NCI-H2029 (cell line): ENCODE measurements at regions not wholly inside any gene's neighbourhood (a gene's known extent, or its start where the extent isn't known, plus 50 kb on each side); places are given as distances from the start of the nearest gene placed in this dataset.
A peak's percentile ranks its signal among the peaks of the same experiment; 100 is the strongest.

Source experiments
- DNase-seq: peaks from one replicate; lab custom pipeline; 2025; lab: John Stamatoyannopoulos, UW

DNA sequence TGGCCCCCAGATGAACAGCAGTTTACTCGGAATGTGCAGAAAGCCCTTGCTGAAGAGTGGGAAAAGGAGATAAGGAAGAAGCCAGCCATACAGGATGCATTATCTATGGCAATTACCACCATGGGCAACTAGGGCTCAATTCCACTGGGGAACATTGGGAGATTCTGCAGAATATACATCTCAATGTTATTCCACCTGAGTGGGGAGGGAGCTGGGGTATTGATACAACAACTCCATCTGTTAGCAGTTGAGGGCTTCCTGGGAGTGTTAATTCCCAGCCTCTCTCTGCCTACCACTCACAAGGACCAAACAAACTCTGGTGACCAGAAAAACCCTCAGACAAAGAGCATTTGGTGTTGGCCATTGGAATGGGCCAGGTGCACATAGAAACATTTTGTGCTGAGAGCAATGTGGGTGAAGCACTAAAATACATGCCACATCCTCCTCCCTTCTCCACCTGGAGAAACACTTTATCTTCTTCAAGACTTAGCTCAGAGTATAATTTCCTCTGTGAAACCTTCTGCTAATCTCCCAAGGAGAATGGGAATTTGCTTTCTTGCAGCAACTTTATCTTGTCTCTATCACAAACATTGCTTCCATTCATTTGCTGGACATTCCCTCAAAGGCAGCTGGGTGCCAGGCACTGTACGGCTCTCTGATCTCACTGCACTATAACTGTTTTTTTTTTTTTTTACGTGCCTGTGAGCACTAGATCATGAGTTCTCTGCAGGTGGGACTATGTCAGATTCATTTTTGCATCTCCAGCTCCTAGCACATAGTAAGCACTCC is 292.2 kb downstream of the MN1 start:
- DNase-seq = no peak

- DNase-seq = no peak
Measured at GRCh38 chr22:27510024-27510423, 291.5 kb downstream of the MN1 start.

- DNase-seq = peak; percentile 31
Measured at GRCh38 chr22:27512283-27512761, 289.2 kb downstream of the MN1 start.

DNA sequence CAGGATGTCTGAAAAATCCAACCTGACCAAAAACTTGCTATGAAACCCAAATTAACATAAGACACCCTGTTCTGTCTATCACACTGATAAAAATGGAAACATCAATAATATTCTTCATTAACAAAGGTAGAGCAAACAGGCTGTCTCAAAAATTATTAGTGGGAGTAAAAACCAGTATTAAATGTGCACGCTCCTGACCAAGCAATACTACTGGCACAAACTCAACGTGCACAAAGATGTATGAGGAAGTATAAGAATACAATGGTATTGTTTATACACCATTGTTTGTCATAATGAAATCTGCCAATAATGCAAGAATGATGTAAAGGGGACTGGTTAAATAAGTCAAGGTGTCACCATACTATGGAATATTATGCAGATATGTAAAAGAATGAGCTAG is 288.5 kb downstream of the MN1 start:
- peak; percentile 20 for DNase-seq

- no peak for DNase-seq
Measured at GRCh38 chr22:27514601-27515523, 286.7 kb downstream of the MN1 start.

DNA sequence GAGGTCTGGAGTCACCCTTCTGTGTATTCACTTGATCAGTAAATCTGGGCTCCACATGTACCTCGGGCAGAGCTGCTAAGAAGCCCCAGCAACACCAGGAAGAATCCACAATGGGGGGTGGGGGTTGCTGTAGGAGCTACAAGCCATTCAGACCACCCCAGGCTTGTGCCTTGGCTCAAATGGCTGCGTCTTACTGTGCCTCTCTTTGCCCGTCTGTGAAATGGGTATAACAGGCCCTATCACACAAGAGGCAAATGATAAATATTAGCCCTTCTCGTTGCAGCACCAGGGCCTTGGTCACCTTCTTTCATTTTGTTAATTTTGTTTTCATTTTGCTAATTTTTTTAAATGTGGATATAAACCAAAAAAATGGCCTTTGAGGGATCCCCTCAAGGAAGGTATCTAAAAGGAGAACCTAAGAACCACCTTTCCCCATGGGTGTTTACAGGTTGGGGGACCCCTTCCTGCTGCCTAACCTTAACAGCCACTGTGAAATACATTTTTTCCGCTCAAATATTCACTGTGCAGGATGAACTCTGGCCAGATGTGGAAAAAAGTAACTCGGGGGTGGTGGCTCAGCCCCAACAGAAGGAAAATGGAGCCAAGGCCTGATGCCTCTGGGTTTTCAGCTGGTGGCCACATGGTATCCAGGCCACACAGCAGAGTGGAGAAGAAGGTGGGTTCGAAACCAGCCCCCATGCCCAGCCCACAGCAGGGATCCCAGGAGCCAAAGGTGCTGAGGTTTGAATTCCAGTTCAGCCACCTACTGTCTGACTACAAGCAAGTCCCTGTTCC is 284.0 kb downstream of the MN1 start:
- DNase-seq = no peak

DNA sequence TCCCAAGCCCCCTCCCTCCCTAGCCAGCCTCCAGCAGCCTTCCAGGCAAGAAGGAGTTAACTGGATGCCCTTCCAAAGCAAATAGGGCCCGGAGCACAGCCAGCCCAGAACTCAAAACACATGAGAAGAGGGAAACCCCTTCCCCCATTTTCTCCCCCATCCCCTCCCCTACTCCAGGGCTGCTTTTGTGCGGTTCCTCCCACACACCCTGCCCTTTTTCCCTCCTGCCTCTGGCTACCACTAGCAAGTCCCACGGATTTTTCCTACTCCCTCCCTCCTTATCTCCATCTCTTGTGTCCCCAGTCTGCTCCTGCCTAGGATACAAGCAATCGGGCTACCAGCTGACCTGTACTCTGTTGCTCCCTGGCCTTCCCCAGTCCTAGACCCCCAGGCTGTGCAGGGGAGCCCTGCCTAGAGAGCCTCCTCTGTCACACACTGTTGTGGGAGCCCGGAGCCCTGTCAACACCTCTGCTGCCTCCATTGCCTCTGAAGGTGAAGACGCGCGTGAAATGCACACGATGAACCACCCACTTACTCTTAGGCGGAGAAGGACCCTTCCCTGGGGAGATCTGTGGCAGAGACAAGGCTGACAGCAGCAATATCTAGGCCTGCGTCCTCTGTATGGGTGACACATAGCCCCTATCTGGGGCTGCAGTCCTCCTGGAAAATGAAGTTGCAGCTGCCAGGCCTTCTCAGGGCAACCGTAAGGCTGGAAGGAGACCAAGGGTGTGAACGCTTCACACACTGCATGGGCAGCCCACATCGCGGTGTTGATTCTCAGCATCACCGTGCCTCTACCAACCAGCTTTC is 282.8 kb downstream of the MN1 start:
- DNase-seq = no peak

DNA sequence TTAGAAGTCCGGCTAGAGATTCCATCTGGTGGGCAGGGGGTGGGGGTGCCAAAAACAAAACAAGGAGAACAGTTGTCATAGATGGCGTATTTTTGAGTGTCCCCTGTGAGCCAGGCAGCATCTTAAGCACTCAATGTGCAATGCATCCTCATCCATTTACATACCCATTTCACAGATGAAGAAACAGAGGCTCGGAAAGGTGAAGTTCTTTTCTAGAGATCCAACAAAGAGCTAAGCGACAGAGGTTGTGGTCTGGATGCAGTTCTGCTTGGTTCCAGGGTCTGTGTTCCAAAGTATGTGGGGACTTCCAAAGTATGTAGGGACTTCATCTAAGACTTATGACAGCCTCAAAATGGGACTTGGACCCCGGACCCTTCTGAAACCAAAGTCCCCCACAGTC is 277.8 kb downstream of the MN1 start:
- DNase-seq = no peak

GRCh38 chr22:27525711-27526110 is 275.8 kb downstream of the MN1 start:
- DNase-seq = no peak

DNA sequence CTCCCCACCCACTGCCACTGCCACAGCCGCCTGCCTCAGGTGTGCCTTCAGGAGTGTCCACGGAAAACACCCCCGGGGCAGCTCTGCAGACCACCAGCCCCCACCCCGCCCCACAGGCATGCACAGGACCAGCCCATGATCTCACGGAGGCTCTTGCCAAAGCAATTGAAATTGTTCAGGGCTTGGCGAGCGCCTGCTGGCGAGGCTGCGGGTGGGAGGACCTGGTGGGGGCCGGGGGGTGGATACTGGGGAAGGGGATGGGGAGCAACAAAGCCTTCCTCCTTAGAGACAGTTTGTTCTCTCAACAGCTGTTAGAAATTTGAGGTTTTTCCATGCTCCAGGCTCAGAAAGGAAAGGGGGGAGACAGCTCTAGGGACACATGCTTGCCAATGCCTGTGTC is 274.7 kb downstream of the MN1 start:
- DNase-seq = no peak

- DNase-seq = no peak
Measured at GRCh38 chr22:27531782-27532530, 269.6 kb downstream of the MN1 start.

GRCh38 chr22:27533105-27533745 is 268.3 kb downstream of the MN1 start:
- no peak for DNase-seq

- DNase-seq = no peak
Measured at GRCh38 chr22:27534720-27535125, 266.8 kb downstream of the MN1 start.

- no peak for DNase-seq
Measured at GRCh38 chr22:27535452-27535851, 266.1 kb downstream of the MN1 start.

DNA sequence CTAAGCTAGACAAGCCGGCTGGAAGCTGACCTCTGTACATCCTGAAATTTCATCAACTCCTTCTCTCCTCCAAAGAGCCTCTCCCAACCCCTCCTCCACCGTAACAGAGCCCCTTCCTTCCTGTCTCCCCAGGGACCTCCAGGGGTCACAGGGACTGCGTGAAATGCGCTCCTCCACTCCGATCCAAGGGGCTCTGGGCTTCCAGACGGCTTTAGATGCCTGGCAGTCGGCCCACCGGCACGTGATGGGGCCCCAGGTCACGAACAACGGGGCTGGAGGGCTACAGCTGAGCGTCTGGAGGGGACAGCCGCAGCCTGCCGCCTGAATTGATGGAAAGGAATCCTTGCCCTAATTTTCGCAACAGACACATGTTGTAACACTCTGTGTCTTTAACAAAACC is 264.1 kb downstream of the MN1 start:
- no peak for DNase-seq

DNA sequence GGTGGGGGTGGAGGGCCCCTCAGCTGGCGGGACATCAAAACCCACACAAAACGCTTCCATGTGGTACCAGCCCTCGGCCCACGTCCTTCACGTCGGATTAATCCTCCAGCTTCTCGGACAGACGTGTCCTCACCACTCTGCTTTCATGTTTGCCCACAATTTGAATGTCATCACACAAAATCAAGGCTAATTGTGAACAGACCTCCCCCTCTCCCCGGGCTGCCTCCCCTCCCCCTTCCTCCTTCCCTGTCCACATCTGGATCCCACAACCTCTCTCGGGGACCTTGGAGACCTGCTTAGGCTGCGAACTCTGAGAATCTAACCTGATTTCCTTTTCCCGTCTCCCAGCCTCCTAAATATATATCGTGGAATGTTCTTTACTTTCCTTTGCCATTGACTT is 262.9 kb downstream of the MN1 start:
- DNase-seq = no peak

- no peak for DNase-seq
Measured at GRCh38 chr22:27540247-27540646, 261.3 kb downstream of the MN1 start.

GRCh38 chr22:27540656-27541396 is 260.7 kb downstream of the MN1 start:
- DNase-seq = no peak

- no peak for DNase-seq
Measured at GRCh38 chr22:27541836-27542235, 259.7 kb downstream of the MN1 start.
